ENCODE measurements at regions not wholly inside any gene's neighbourhood (a gene's known extent, or its start where the extent isn't known, plus 50 kb on each side); places are given as distances from the start of the nearest gene placed in this dataset.
"Not testable (repeated sequence)": the region's sequence is repeated elsewhere in the genome, so short reads cannot be mapped to it uniquely, and the experiment has no call there.

GRCh38 chr13:46463719-46464118, 76.7 kb upstream of the RUBCNL start:
- no peak for FAIRE-seq

DNA sequence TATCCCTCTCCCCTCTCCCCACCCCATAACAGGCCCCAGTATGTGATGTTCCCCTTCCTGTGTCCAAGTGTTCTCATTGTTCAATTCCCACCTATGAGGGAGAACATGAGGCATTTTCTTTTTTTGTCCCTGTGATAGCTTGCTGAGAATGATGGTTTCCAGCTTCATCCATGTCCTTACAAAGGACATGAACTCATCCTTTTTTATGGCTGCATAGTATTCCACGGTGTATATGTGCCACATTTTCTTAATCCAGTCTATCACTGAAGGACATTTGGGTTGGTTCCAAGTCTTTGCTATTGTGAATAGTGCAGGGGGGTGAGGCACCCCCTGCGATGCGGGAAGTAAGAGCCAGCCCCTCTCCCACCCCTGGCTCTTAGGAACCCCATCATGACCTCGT, 73.2 kb upstream of the RUBCNL start:
- not testable (repeated sequence) for FAIRE-seq

DNA sequence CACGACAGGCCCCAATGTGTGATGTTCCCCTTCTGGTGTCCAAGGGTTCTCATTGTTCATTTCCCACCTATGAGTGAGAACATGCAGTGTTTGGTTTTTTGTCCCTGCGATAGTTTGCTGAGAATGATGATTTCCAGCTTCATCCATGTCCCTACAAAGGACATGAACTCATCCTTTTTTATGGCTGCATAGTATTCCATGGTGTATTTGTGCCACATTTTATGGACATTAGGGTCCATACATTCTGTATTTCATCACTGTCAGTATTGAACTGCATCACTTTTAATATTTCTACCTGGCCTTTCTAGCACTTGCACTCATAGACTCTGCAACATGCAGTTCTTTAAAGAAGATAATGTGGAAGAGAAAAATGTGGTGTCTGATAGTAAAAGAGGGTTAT, 70.2 kb upstream of the RUBCNL start:
- FAIRE-seq, result not testable (repeated sequence)

- FAIRE-seq, result not testable (repeated sequence)
These were observed 68.9 kb upstream of the RUBCNL start for GRCh38 chr13:46455924-46456323.

DNA sequence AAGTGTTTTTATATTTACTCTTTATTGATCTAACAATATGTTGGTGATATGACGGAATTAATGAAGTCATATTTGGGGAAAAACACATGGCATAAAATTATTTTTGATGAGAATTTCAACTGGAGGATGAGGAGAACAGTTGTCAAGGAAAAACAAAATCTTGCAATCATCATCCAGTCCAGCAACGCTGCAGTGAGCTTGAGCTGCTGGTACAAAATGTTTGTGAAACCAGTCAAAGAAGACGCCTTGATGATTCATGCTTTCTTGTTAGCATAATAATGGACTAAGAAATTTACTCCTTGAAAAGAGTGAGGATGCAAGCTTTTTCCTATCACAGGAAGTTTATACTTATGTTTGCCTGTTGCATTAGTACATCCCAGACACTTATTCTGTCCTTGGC, 64.1 kb upstream of the RUBCNL start:
- not testable (repeated sequence) for FAIRE-seq

DNA sequence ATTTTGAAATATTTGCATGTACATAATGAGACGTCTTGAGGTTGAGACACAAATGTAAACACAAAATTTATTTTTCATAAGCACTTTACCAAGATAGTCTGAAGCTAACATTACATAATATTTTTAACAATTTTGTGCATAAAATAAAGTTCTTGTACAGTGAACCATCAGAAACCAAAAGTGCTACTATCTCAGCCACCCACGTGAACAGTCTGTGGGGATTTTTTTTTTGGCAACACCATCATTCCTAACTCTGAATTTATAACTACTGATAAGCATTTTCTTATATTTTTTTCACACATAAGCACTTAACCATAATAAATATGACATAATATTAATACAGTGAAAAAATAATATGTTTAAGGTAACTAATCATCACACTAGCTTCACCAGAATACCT, 62.9 kb upstream of the RUBCNL start:
- not testable (repeated sequence) for FAIRE-seq

GRCh38 chr13:46448148-46448547, 61.1 kb upstream of the RUBCNL start:
- FAIRE-seq, result not testable (repeated sequence)

GRCh38 chr13:46437808-46438404, 50.9 kb upstream of the RUBCNL start:
- not testable (repeated sequence) for FAIRE-seq

All from colon (tissue), 2 donors.